ENCODE measurements at regions not wholly inside any gene's neighbourhood (a gene's known extent, or its start where the extent isn't known, plus 50 kb on each side); places are given as distances from the start of the nearest gene placed in this dataset.
A peak's percentile ranks its signal among the peaks of the same experiment; 100 is the strongest.
"Not testable (repeated sequence)": the region's sequence is repeated elsewhere in the genome, so short reads cannot be mapped to it uniquely, and the experiment has no call there.

GRCh38 chr7:13258386-13258785 lies 571.0 kb downstream of the ARL4A start:
- FAIRE-seq, result no peak
- Histone ChIP-seq H3K36me3 (no peaks in the 10 kb centered on the region), H3K9me3 (no peaks in the 10 kb centered on the region), H3K27me3 (no peaks in the 10 kb centered on the region), H3K27ac (no peak overlapping the region), H3K4me1 (no peaks in the 10 kb centered on the region), H3K4me3 (no peak overlapping the region)
- intact Hi-C loops (cut with DNase I), result no loop called here
- WGBS, 2 donors, result 79 to 88% methylated on average over 2 of the region's 2 CpGs
- DNase-seq, result no peak
- TF ChIP-seq CTCF (IDR thresholded peaks at IDR 0.05), result no peak
- no peak for ATAC-seq

- no peaks in the 10 kb centered on the region for H3K36me3 ChIP-seq
- no peak overlapping the region for H3K27ac ChIP-seq
- H3K27me3 ChIP-seq, result no peaks in the 10 kb centered on the region
- intact Hi-C loops (cut with DNase I), result loop anchor here in 2 of 3 donors (5.0 to 10.0 kb wide), 4 partner anchors 615 to 745 kb away; no protein-coding TSS in a partner anchor
- H3K4me3 ChIP-seq, result no peak overlapping the region
- DNase-seq (no peak), FAIRE-seq (no peak), ATAC-seq (no peak)
- no peak for TF ChIP-seq CTCF (IDR thresholded peaks at IDR 0.05)
- no peaks in the 10 kb centered on the region for H3K9me3 ChIP-seq
- no peaks in the 10 kb centered on the region for H3K4me1 ChIP-seq
Measured at GRCh38 chr7:13259930-13260329, 572.5 kb downstream of the ARL4A start.

- Histone ChIP-seq H3K27me3 (no peaks in the 10 kb centered on the region), H3K27ac (no peak overlapping the region), H3K4me3 (no peak overlapping the region), H3K9me3 (no peaks in the 10 kb centered on the region), H3K36me3 (no peaks in the 10 kb centered on the region), H3K4me1 (no peaks in the 10 kb centered on the region)
- TF ChIP-seq CTCF (IDR thresholded peaks at IDR 0.05), result peak in 2 of 4 donors; percentile 27 to 46
- ATAC-seq (peak in 3 of 4 donors; percentile 68 to 73 (median 71)), DNase-seq (no peak), FAIRE-seq (peak; percentile 96)
- WGBS, 2 donors, result 2% methylated on average over 4 of the region's 4 CpGs
- intact Hi-C loops (cut with DNase I), result loop anchor here in 2 of 3 donors (5.0 to 10.0 kb wide), 4 partner anchors 618 to 748 kb away; no protein-coding TSS in a partner anchor
Measured at GRCh38 chr7:13262929-13263530, 575.6 kb downstream of the ARL4A start.

GRCh38 chr7:13265271-13265670 lies 577.8 kb downstream of the ARL4A start:
- ATAC-seq, result no peak
- intact Hi-C loops (cut with DNase I), result loop anchor here in 1 of 3 donors (10.0 kb wide), 2 partner anchors 620 to 750 kb away; no protein-coding TSS in a partner anchor
- no peak for DNase-seq
- Histone ChIP-seq H3K9me3 (no peaks in the 10 kb centered on the region), H3K4me1 (no peaks in the 10 kb centered on the region), H3K4me3 (no peak overlapping the region), H3K27me3 (no peaks in the 10 kb centered on the region), H3K27ac (no peak overlapping the region), H3K36me3 (no peaks in the 10 kb centered on the region)
- TF ChIP-seq CTCF (IDR thresholded peaks at IDR 0.05), result no peak
- WGBS, 2 donors, result 49 to 70% methylated on average over 2 of the region's 2 CpGs
- peak; percentile 17 for FAIRE-seq

- H3K4me1 ChIP-seq; H3K27me3 ChIP-seq; H3K4me3 ChIP-seq; H3K27ac ChIP-seq; H3K36me3 ChIP-seq; ATAC-seq; DNase-seq; intact Hi-C loops (cut with DNase I); FAIRE-seq; H3K9me3 ChIP-seq: not testable (repeated sequence)
- WGBS, 2 donors, result 72 to 78% methylated on average over 8 to 9 of the region's 9 CpGs
Measured at GRCh38 chr7:13274205-13274604, 586.8 kb downstream of the ARL4A start.
